HCT116 (cell line): ENCODE measurements at regions not wholly inside any gene's neighbourhood (a gene's known extent, or its start where the extent isn't known, plus 50 kb on each side); places are given as distances from the start of the nearest gene placed in this dataset.

Experiments used
- ATAC-seq: fragments of 200-7000 bp; cut with Tn5 transposase; 2 replicates; pipeline ENCODE4 v1.9.1; 2020; ENCODE audit warnings: mild to moderate bottlenecking, moderate library complexity
- BruUV-seq: library from RNA; stranded (reverse); fragments of 400-500 nt; replicated peaks from 2 replicates; lab custom pipeline; 2021; lab: Mats Ljungman, UMichigan
- CTCF ChIA-PET: fragments of 300-600 bp; sonication (Branson Sonifier 250); formaldehyde crosslinking; loops from one replicate; lab custom pipeline; 2021; ENCODE audit warnings: antibody characterized with exemption; lab: Charles Lee
- POLR2A ChIA-PET: fragments of 300-600, 350-600 bp; sonication (Branson Sonifier 250); formaldehyde crosslinking; loops from one replicate; lab custom pipeline; 2021; ENCODE audit warnings: antibody characterized with exemption; lab: Charles Lee
- RAD21 ChIA-PET, 2 experiments: fragments of 300-600 bp; sonication (Branson Sonifier 250); formaldehyde crosslinking; loops; one replicate each; lab custom pipeline; 2023; ENCODE audit warnings: low total read pairs in 2 of 2; ENCODE audit not compliant: uncharacterized antibody in 2 of 2, unreplicated experiment in 2 of 2, low non-redundant PET in 1 of 2; lab: Charles Lee
- DNase-seq: peaks from one replicate; pipeline ENCODE4 v3.0.0-alpha.2; 2010; ENCODE audit warnings: low read depth, low spot score
- H2AFZ ChIP-seq: fragments of 200-600 bp; shearing (Covaris generic), sonication (generic); 2 replicates; pipeline ENCODE4 v1.6.1; 2017; ENCODE audit warnings: low read depth, mixed run types, mixed read lengths, antibody characterized with exemption, low read length; ENCODE audit not compliant: poor library complexity, severe bottlenecking
- H3K27ac ChIP-seq: 2 replicates; pipeline ENCODE4 v1.5.1; 2012; ENCODE audit warnings: low read depth, low read length
- H3K27me3 ChIP-seq: fragments of 200-600 bp; sonication (generic); 2 replicates; pipeline ENCODE4 v1.6.1; 2016; ENCODE audit warnings: mixed run types, low read length, mixed read lengths; ENCODE audit not compliant: insufficient read depth
- H3K36me3 ChIP-seq, 2 experiments: fragments of 200-500 bp in 1 of 2; fragments of 200-600 bp in 1 of 2; sonication (Bioruptor generic) in 1 of 2; sonication (generic) in 1 of 2; 2 replicates each; pipeline versions ENCODE4 v1.5.1 to v1.6.1; 2014 to 2016; ENCODE audit warnings: low read length in 2 of 2, inconsistent platforms in 1 of 2, mixed read lengths in 1 of 2, mixed run types in 1 of 2; ENCODE audit not compliant: insufficient read depth in 2 of 2, control insufficient read depth in 1 of 2
- H3K4me1 ChIP-seq, 2 experiments: fragments of 200-600 bp in 1 of 2; sonication (generic) in 1 of 2; 2 replicates each; pipeline versions ENCODE4 v1.5.1 to v1.6.1; 2012 to 2017; ENCODE audit warnings: low read length in 2 of 2, inconsistent platforms in 1 of 2, mild to moderate bottlenecking in 1 of 2, mixed read lengths in 1 of 2, mixed run types in 1 of 2, moderate library complexity in 1 of 2; ENCODE audit not compliant: insufficient read depth in 2 of 2, control insufficient read depth in 1 of 2
- H3K4me2 ChIP-seq: fragments of 200-600 bp; sonication (generic); 2 replicates; pipeline ENCODE4 v1.6.1; 2017; ENCODE audit warnings: mixed run types, low read length, mixed read lengths
- H3K4me3 ChIP-seq, 2 experiments: fragments of 200-600 bp in 1 of 2; sonication (generic) in 1 of 2; replicated peaks in 1 of 2; 2 replicates each; pipeline ENCODE4 v1.5.1; 2011 to 2016; ENCODE audit warnings: low read length in 2 of 2, control low read depth in 1 of 2, low read depth in 1 of 2, mild to moderate bottlenecking in 1 of 2, mixed read lengths in 1 of 2, mixed run types in 1 of 2
- H3K79me2 ChIP-seq: fragments of 200-600 bp; sonication (generic); 2 replicates; pipeline ENCODE4 v1.6.1; 2017; ENCODE audit warnings: mild to moderate bottlenecking, mixed run types, low read length, moderate library complexity, mixed read lengths; ENCODE audit not compliant: insufficient read depth
- H3K9ac ChIP-seq: fragments of 200-600 bp; sonication (generic); 2 replicates; pipeline ENCODE4 v1.6.1; 2016; ENCODE audit warnings: low read length, mixed read lengths
- H3K9me2 ChIP-seq: fragments of 200-600 bp; sonication (generic), shearing (Covaris generic); 2 replicates; pipeline ENCODE4 v1.6.1; 2017; ENCODE audit warnings: mixed run types, mild to moderate bottlenecking, moderate library complexity; ENCODE audit not compliant: insufficient read depth
- H3K9me3 ChIP-seq, 2 experiments: fragments of 200-500 bp in 1 of 2; fragments of 200-600 bp in 1 of 2; sonication (Bioruptor generic) in 1 of 2; sonication (generic) in 1 of 2; 2 replicates each; pipeline ENCODE4 v1.6.1; 2014 to 2017; ENCODE audit warnings: low read length in 2 of 2, mixed read lengths in 2 of 2, inconsistent platforms in 1 of 2, low read depth in 1 of 2, mild to moderate bottlenecking in 1 of 2, mixed run types in 1 of 2, moderate library complexity in 1 of 2; ENCODE audit not compliant: control insufficient read depth in 1 of 2, insufficient read depth in 1 of 2
- H4K20me1 ChIP-seq: fragments of 200-600 bp; sonication (generic), shearing (Covaris generic); 2 replicates; pipeline ENCODE4 v1.6.1; 2017; ENCODE audit warnings: mixed run types, mild to moderate bottlenecking, moderate library complexity; ENCODE audit not compliant: insufficient read depth
- CBX3 ChIP-seq: IDR thresholded peaks from 2 replicates; pipeline ENCODE4 v1.6.1; 2012; ENCODE audit warnings: low read depth
- ELF1 ChIP-seq: IDR thresholded peaks from 2 replicates; pipeline ENCODE4 v1.6.1; 2012; ENCODE audit warnings: low read depth, borderline replicate concordance
- EZH2 ChIP-seq: fragments of 200-600 bp; sonication (generic); IDR thresholded peaks from 2 replicates; pipeline ENCODE4 v1.6.1; 2017; ENCODE audit warnings: antibody characterized with exemption, mixed run types
- EZH2phosphoT487 ChIP-seq: fragments of 200-600 bp; IDR thresholded peaks from 2 replicates; pipeline ENCODE4 v1.6.1; 2018; ENCODE audit warnings: antibody characterized with exemption, borderline replicate concordance
- FOSL1 ChIP-seq: IDR thresholded peaks from 2 replicates; pipeline ENCODE4 v1.6.1; 2012; ENCODE audit warnings: low read depth
- JUND ChIP-seq: IDR thresholded peaks from 2 replicates; pipeline ENCODE4 v1.6.1; 2012
- POLR2AphosphoS5 ChIP-seq: IDR thresholded peaks from 2 replicates; pipeline ENCODE4 v1.6.1; 2011; ENCODE audit warnings: mild to moderate bottlenecking, low read depth, low read length, moderate library complexity
- RAD21 ChIP-seq: IDR thresholded peaks from 2 replicates; pipeline ENCODE4 v1.6.1; 2012; ENCODE audit warnings: low read depth, mild to moderate bottlenecking
- SIN3A ChIP-seq: IDR thresholded peaks from 2 replicates; pipeline ENCODE4 v1.6.1; 2012; ENCODE audit warnings: low read depth
- SP1 ChIP-seq: IDR thresholded peaks from 2 replicates; pipeline ENCODE4 v1.6.1; 2012; ENCODE audit warnings: low read depth
- SRF ChIP-seq: IDR thresholded peaks from 2 replicates; pipeline ENCODE4 v1.6.1; 2012; ENCODE audit warnings: low read depth
- TCF7L2 ChIP-seq: IDR thresholded peaks from 2 replicates; pipeline ENCODE4 v1.7.0; 2011; ENCODE audit warnings: borderline replicate concordance, inconsistent platforms; ENCODE audit not compliant: insufficient read depth, insufficient read length; ENCODE audit errors: extremely low read depth
- ZNF274 ChIP-seq: fragments of 200-500 bp; sonication (Bioruptor generic); IDR thresholded peaks from 2 replicates; pipeline ENCODE4 v1.6.1; 2014; ENCODE audit warnings: mild to moderate bottlenecking, low read depth, low read length, inconsistent platforms
- intact Hi-C: fragments of 100-400 bp; cut with micrococcal nuclease; formaldehyde crosslinking; loops from 2 replicates; pipeline ENCODE4 v1.10.0; 2022
- TF ChIP-seq, protein P1 (sequence below): IDR thresholded peaks from 2 replicates; pipeline ENCODE4 v1.6.1; 2011; ENCODE audit warnings: mild to moderate bottlenecking, low read length, moderate library complexity; ENCODE audit not compliant: insufficient replicate concordance; ENCODE audit errors: extremely low read depth
- TF ChIP-seq, protein P2 (sequence below): IDR thresholded peaks from 2 replicates; pipeline ENCODE4 v1.6.1; 2012
- TF ChIP-seq, protein P3 (sequence below): IDR thresholded peaks from 2 replicates; pipeline ENCODE4 v1.6.1; 2012; ENCODE audit warnings: low read depth
- TF ChIP-seq, protein P4 (sequence below), 3 experiments: fragments of 200-600 bp in 1 of 3; sonication (generic) in 1 of 3; IDR thresholded peaks in 2 of 3; conservative IDR thresholded peaks in 1 of 3; 2 replicates each; pipeline ENCODE4 v1.5.1; 2012 to 2017; ENCODE audit warnings: low read depth in 2 of 3, low read length in 2 of 3, antibody characterized with exemption in 1 of 3, borderline replicate concordance in 1 of 3, control low read depth in 1 of 3, mild to moderate bottlenecking in 1 of 3, mixed read lengths in 1 of 3, mixed run types in 1 of 3, moderate library complexity in 1 of 3; ENCODE audit not compliant: insufficient read depth in 1 of 3

DNA sequence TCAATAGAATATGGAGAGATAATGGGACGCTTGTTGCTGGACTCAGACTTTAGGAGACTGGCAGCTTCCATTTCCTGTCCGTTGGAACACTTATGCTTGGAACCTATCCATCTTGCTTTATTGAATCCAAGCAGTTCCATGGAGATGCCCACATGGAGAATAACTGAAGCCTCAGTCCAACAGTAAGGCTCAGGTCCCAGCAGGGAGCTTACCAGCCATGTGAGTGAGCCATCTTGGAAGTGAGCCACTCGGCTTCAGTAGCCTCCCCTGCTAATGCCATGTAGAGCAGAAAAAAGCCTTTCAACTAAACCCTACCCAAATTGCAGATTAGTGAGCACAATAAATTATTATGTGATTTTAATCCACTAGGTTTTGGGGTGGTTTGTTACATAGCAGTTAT is 538.8 kb upstream of the STXBP6 start:
- Histone ChIP-seq H3K4me2 (no peak overlapping the region), H3K9ac (no peak overlapping the region), H3K27ac (no peak overlapping the region)
- RAD21 ChIA-PET: no interaction called here
- TF ChIP-seq CBX3 (no peak), EZH2phosphoT487 (no peak), ELF1 (no peak), SRF (no peak), SIN3A (no peak), RAD21 (no peak), TCF7L2 (no peak), ZNF274 (no peak), FOSL1 (no peak), POLR2AphosphoS5 (no peak), SP1 (no peak), JUND (no peak), EZH2 (no peak)
- TF ChIP-seq, protein P1, sequence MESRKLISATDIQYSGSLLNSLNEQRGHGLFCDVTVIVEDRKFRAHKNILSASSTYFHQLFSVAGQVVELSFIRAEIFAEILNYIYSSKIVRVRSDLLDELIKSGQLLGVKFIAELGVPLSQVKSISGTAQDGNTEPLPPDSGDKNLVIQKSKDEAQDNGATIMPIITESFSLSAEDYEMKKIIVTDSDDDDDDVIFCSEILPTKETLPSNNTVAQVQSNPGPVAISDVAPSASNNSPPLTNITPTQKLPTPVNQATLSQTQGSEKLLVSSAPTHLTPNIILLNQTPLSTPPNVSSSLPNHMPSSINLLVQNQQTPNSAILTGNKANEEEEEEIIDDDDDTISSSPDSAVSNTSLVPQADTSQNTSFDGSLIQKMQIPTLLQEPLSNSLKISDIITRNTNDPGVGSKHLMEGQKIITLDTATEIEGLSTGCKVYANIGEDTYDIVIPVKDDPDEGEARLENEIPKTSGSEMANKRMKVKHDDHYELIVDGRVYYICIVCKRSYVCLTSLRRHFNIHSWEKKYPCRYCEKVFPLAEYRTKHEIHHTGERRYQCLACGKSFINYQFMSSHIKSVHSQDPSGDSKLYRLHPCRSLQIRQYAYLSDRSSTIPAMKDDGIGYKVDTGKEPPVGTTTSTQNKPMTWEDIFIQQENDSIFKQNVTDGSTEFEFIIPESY: no peak
- TF ChIP-seq, protein P2, sequence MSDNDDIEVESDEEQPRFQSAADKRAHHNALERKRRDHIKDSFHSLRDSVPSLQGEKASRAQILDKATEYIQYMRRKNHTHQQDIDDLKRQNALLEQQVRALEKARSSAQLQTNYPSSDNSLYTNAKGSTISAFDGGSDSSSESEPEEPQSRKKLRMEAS: no peak
- TF ChIP-seq, protein P3, sequence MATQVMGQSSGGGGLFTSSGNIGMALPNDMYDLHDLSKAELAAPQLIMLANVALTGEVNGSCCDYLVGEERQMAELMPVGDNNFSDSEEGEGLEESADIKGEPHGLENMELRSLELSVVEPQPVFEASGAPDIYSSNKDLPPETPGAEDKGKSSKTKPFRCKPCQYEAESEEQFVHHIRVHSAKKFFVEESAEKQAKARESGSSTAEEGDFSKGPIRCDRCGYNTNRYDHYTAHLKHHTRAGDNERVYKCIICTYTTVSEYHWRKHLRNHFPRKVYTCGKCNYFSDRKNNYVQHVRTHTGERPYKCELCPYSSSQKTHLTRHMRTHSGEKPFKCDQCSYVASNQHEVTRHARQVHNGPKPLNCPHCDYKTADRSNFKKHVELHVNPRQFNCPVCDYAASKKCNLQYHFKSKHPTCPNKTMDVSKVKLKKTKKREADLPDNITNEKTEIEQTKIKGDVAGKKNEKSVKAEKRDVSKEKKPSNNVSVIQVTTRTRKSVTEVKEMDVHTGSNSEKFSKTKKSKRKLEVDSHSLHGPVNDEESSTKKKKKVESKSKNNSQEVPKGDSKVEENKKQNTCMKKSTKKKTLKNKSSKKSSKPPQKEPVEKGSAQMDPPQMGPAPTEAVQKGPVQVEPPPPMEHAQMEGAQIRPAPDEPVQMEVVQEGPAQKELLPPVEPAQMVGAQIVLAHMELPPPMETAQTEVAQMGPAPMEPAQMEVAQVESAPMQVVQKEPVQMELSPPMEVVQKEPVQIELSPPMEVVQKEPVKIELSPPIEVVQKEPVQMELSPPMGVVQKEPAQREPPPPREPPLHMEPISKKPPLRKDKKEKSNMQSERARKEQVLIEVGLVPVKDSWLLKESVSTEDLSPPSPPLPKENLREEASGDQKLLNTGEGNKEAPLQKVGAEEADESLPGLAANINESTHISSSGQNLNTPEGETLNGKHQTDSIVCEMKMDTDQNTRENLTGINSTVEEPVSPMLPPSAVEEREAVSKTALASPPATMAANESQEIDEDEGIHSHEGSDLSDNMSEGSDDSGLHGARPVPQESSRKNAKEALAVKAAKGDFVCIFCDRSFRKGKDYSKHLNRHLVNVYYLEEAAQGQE: no peak
- TF ChIP-seq, protein P4, sequence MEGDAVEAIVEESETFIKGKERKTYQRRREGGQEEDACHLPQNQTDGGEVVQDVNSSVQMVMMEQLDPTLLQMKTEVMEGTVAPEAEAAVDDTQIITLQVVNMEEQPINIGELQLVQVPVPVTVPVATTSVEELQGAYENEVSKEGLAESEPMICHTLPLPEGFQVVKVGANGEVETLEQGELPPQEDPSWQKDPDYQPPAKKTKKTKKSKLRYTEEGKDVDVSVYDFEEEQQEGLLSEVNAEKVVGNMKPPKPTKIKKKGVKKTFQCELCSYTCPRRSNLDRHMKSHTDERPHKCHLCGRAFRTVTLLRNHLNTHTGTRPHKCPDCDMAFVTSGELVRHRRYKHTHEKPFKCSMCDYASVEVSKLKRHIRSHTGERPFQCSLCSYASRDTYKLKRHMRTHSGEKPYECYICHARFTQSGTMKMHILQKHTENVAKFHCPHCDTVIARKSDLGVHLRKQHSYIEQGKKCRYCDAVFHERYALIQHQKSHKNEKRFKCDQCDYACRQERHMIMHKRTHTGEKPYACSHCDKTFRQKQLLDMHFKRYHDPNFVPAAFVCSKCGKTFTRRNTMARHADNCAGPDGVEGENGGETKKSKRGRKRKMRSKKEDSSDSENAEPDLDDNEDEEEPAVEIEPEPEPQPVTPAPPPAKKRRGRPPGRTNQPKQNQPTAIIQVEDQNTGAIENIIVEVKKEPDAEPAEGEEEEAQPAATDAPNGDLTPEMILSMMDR (IDR thresholded peaks at IDR 0.05 in 2 of 3, conservative IDR thresholded peaks at IDR 0.05 in 1 of 3; ENCODE audit: borderline replicate concordance in 1 of 3, insufficient read depth in 1 of 3, low read depth in 2 of 3, low read length in 2 of 3): no peak
- TF ChIP-seq, all 23 proteins: peak for 0
- Histone ChIP-seq H3K9me3 (peaks cover 4% of the 10 kb centered on the region in 2 experiments; a peak in 2 of 4 replicates), H3K79me2 (no peaks in the 10 kb centered on the region), H3K9me2 (no peaks in the 10 kb centered on the region), H3K36me3 (no peaks in the 10 kb centered on the region), H4K20me1 (no peaks in the 10 kb centered on the region), H2AFZ (no peak overlapping the region), H3K27me3 (no peaks in the 10 kb centered on the region), H3K4me3 (no peak overlapping the region), H3K4me1 (no peaks in the 10 kb centered on the region)
- intact Hi-C loops: no loop called here
- ATAC-seq (no peak), DNase-seq (no peak)
- ChIA-PET POLR2A (no interaction called here), CTCF (no interaction called here)
- no TSS peak for BruUV-seq
